HFFc6 (cell line): ENCODE measurements at regions not wholly inside any gene's neighbourhood (a gene's known extent, or its start where the extent isn't known, plus 50 kb on each side); places are given as distances from the start of the nearest gene placed in this dataset.

ENCODE experiments used
- DNase-seq: peaks from one replicate; pipeline ENCODE4 v3.0.0-alpha.2; 2018
- H3K27ac Mint-ChIP-seq: 2 replicates; pipeline ENCODE4 v1.8.0; 2020; ENCODE audit warnings: mild to moderate bottlenecking, mixed read lengths
- H3K27me3 Mint-ChIP-seq: 2 replicates; pipeline ENCODE4 v1.8.0; 2021; ENCODE audit warnings: mild to moderate bottlenecking, moderate library complexity, mixed read lengths; ENCODE audit not compliant: insufficient read depth
- H3K36me3 Mint-ChIP-seq: 2 replicates; pipeline ENCODE4 v1.8.0; 2021; ENCODE audit warnings: low read depth, mixed read lengths
- H3K4me1 Mint-ChIP-seq: 2 replicates; pipeline ENCODE4 v1.8.0; 2020; ENCODE audit warnings: low read depth, mixed read lengths
- H3K4me3 Mint-ChIP-seq: 2 replicates; pipeline ENCODE4 v1.8.0; 2020; ENCODE audit warnings: mild to moderate bottlenecking, moderate library complexity, mixed read lengths
- H3K9me3 Mint-ChIP-seq: 2 replicates; pipeline ENCODE4 v1.8.0; 2020; ENCODE audit warnings: mild to moderate bottlenecking, mixed read lengths
- CTCF ChIP-seq: fragments of 200-600 bp; sonication (generic); IDR thresholded peaks from 2 replicates; pipeline ENCODE4 v1.5.0; 2021; ENCODE audit warnings: antibody characterized with exemption, mild to moderate bottlenecking

- Mint-ChIP-seq H3K4me3 (no peak overlapping the region), H3K36me3 (no peaks in the 10 kb centered on the region), H3K9me3 (peaks cover 15% of the 10 kb centered on the region), H3K4me1 (no peaks in the 10 kb centered on the region), H3K27ac (no peak overlapping the region), H3K27me3 (no peaks in the 10 kb centered on the region)
- no peak for TF ChIP-seq CTCF
- no peak for DNase-seq
Observed at GRCh38 chr7:20534543-20534942, 80.9 kb upstream of the ABCB5 start.

GRCh38 chr7:20535541-20535940 lies 79.9 kb upstream of the ABCB5 start:
- H3K4me1 Mint-ChIP-seq, result no peaks in the 10 kb centered on the region
- H3K36me3 Mint-ChIP-seq, result no peaks in the 10 kb centered on the region
- no peak for TF ChIP-seq CTCF
- DNase-seq, result no peak
- no peak overlapping the region for H3K27ac Mint-ChIP-seq
- no peak overlapping the region for H3K4me3 Mint-ChIP-seq
- no peaks in the 10 kb centered on the region for H3K27me3 Mint-ChIP-seq
- peaks cover 19% of the 10 kb centered on the region for H3K9me3 Mint-ChIP-seq

GRCh38 chr7:20539201-20539600 lies 76.3 kb upstream of the ABCB5 start:
- Mint-ChIP-seq H3K4me1 (no peaks in the 10 kb centered on the region), H3K27ac (no peak overlapping the region), H3K36me3 (no peaks in the 10 kb centered on the region), H3K4me3 (no peak overlapping the region), H3K9me3 (peaks cover 32% of the 10 kb centered on the region), H3K27me3 (no peaks in the 10 kb centered on the region)
- DNase-seq, result no peak
- TF ChIP-seq CTCF, result no peak; the same call in 1 of the 2 replicates

GRCh38 chr7:20541608-20542349 lies 73.7 kb upstream of the ABCB5 start:
- no peak overlapping the region for H3K4me3 Mint-ChIP-seq
- peaks cover 27% of the 10 kb centered on the region for H3K9me3 Mint-ChIP-seq
- H3K27ac Mint-ChIP-seq, result no peak overlapping the region
- no peaks in the 10 kb centered on the region for H3K36me3 Mint-ChIP-seq
- no peak for DNase-seq
- no peak for TF ChIP-seq CTCF
- H3K4me1 Mint-ChIP-seq, result no peaks in the 10 kb centered on the region
- H3K27me3 Mint-ChIP-seq, result no peaks in the 10 kb centered on the region

GRCh38 chr7:20542594-20542993 lies 72.9 kb upstream of the ABCB5 start:
- H3K27me3 Mint-ChIP-seq, result no peaks in the 10 kb centered on the region
- H3K4me3 Mint-ChIP-seq, result no peak overlapping the region
- H3K27ac Mint-ChIP-seq, result no peak overlapping the region

More at GRCh38 chr7:20542594-20542993, 72.9 kb upstream of the ABCB5 start:
- no peak for TF ChIP-seq CTCF
- Mint-ChIP-seq H3K4me1 (no peaks in the 10 kb centered on the region), H3K9me3 (peaks cover 24% of the 10 kb centered on the region), H3K36me3 (peaks cover 5% of the 10 kb centered on the region; the same call in 1 of the 2 replicates)
- no peak for DNase-seq
